HG02588 (cell line): ENCODE measurements at regions not wholly inside any gene's neighbourhood (a gene's known extent, or its start where the extent isn't known, plus 50 kb on each side); places are given as distances from the start of the nearest gene placed in this dataset.
A peak's percentile ranks its signal among the peaks of the same experiment; 100 is the strongest.

Source experiments
- ATAC-seq: cut with Tn5 transposase; IDR thresholded peaks from one replicate; pipeline ENCODE4 v1.9.1; 2021; ENCODE audit warnings: mild to moderate bottlenecking, moderate library complexity; ENCODE audit not compliant: unreplicated experiment

DNA sequence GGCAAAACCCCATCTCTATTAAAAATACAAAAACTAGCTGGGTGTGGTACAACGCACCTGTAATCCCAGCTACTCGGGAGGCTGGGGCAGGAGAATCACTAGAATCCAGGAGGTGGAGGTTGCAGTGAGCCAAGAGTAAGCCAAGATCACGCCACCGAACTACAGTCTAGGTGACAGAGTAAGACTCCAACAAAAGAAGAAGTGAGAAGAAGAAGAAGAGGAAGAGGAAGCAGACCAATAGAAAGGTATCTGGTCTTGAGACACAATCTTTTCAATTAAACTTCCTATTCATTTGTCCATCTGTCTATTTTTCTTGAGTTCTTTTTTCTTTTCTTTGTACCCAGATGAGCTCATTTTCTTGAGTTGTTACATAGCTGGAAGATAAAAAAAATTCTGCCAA lies 55.7 kb upstream of the ACADM start:
- no peak for ATAC-seq

DNA sequence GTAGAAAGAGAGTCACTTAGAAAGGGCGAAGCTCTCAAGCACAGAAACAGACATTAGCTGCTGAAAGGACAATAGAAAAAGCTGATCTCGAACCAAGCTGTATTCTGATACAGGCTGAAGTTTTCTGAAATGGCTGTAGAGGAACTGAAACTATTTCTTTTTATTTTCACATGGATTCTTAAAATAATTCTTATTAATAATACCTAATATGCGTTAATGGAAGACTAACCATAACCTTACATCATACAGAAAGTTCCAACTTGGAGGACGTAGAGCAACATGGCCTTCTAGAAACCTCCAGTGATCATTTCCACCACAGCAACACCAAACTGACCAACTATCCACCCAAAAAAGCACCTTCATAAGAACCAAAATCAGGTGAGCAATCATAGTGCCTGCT lies 52.8 kb upstream of the ACADM start:
- no peak for ATAC-seq

DNA sequence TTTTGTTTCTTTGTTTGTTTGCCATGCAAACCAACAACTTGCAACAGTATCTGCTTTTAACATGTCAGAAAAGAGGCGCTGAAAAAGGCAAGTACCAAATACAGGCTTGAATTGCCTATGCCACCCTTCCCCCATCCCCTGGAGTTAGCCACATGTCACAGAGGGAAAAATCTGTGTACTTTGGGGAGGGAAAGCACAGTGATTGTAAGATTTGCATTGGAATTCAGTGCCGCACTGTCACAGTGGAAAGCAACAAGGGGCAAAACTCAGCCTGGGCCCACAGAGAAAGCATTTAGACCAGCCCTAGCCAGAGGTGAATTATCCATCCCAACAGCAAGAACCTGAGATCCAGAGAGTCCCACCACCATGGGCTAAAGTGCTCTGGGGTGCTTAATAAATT lies 52.4 kb upstream of the ACADM start:
- ATAC-seq = no peak

DNA sequence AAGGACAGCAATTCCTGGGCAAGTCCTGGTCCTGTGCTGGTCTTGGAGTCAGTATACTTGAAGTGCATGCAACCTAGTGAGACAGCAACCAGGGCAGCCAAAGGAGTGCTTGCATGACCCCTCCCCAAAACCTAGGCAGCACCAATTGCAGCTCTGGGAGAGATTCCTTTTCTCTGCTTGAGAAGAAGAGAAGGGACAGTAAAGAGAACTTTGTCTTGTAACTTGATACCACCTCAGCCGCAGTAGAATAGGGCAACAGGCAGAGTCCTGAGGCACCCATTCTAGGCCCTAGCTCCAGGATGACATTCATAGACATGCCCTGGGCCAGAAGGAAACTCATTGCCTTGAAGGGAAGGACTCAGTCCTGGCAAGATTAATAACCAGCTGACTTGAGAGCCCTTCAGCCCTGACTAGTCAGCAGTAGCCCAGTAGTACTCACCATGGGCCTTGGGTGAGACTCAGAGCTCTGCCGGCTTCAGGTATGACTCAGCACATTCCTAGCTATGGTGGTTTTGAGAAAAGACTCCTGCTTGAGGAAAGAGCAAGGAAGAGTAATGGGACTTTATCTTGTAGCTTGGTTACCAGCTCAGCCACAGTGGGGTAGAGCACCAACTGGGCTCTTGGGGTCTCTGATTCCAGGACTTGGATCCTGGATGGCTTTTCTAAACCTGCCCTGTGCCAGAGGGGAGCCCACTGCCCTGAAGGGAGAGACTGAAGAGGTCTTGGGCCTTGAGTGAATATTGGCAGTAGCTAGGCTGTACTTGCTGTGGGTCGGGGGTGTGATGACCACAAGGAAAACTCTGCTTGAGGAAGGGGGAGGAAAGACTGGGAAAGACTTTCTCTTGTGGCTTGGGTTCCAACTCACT lies 51.7 kb upstream of the ACADM start:
- ATAC-seq = peak; percentile 43

DNA sequence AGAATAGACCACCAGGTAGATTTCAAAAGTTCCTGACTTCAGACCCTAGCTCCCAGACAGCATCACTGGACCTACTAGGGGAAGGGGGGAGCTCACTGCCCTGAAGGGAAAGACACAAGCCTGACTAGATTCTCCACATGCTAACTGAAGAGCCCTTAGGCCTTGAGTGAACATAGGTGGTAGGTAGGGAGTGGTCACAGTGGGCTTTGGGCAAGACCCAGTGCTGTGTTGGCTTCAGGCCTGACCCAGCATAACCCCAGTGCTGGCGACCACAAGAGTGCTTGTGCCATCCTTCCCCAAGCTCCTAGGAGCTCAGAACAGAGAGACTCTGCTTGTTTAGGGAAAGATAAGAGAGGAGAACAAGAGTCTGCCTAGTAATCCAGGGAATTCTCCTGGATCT lies 51.1 kb upstream of the ACADM start:
- no peak for ATAC-seq

DNA sequence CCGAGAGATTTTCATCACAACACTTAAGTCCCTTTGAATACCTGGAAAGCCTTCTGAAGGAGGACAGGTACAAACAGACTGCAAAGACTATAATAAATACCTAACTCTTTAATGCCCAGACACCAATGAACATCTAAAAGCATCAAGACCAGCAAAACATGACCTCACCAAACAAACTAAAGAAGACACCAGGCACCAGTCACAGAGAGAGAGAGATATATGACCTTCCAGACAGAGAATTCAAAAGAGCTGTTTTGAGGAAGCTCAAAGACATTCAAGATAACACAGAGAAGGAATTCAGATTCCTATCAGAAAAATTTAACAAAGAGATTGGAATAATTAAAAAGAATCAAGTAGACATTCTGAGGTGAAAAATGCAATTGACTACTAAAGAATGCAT lies 50.6 kb upstream of the ACADM start:
- no peak for ATAC-seq
